ENCODE measurements at regions not wholly inside any gene's neighbourhood (a gene's known extent, or its start where the extent isn't known, plus 50 kb on each side); places are given as distances from the start of the nearest gene placed in this dataset.

- TF ChIP-seq, protein P1, sequence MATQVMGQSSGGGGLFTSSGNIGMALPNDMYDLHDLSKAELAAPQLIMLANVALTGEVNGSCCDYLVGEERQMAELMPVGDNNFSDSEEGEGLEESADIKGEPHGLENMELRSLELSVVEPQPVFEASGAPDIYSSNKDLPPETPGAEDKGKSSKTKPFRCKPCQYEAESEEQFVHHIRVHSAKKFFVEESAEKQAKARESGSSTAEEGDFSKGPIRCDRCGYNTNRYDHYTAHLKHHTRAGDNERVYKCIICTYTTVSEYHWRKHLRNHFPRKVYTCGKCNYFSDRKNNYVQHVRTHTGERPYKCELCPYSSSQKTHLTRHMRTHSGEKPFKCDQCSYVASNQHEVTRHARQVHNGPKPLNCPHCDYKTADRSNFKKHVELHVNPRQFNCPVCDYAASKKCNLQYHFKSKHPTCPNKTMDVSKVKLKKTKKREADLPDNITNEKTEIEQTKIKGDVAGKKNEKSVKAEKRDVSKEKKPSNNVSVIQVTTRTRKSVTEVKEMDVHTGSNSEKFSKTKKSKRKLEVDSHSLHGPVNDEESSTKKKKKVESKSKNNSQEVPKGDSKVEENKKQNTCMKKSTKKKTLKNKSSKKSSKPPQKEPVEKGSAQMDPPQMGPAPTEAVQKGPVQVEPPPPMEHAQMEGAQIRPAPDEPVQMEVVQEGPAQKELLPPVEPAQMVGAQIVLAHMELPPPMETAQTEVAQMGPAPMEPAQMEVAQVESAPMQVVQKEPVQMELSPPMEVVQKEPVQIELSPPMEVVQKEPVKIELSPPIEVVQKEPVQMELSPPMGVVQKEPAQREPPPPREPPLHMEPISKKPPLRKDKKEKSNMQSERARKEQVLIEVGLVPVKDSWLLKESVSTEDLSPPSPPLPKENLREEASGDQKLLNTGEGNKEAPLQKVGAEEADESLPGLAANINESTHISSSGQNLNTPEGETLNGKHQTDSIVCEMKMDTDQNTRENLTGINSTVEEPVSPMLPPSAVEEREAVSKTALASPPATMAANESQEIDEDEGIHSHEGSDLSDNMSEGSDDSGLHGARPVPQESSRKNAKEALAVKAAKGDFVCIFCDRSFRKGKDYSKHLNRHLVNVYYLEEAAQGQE (IDR thresholded peaks at IDR 0.05; ENCODE audit: insufficient replicate concordance, low read depth), result no peak
- TF ChIP-seq, protein P2, sequence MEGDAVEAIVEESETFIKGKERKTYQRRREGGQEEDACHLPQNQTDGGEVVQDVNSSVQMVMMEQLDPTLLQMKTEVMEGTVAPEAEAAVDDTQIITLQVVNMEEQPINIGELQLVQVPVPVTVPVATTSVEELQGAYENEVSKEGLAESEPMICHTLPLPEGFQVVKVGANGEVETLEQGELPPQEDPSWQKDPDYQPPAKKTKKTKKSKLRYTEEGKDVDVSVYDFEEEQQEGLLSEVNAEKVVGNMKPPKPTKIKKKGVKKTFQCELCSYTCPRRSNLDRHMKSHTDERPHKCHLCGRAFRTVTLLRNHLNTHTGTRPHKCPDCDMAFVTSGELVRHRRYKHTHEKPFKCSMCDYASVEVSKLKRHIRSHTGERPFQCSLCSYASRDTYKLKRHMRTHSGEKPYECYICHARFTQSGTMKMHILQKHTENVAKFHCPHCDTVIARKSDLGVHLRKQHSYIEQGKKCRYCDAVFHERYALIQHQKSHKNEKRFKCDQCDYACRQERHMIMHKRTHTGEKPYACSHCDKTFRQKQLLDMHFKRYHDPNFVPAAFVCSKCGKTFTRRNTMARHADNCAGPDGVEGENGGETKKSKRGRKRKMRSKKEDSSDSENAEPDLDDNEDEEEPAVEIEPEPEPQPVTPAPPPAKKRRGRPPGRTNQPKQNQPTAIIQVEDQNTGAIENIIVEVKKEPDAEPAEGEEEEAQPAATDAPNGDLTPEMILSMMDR (IDR thresholded peaks at IDR 0.05; ENCODE audit: insufficient read depth, low read length), result no peak
- TF ChIP-seq POLR2AphosphoS5 (IDR thresholded peaks at IDR 0.05; ENCODE audit: low read depth) (no peak), SPI1 (IDR thresholded peaks at IDR 0.05; ENCODE audit: borderline replicate concordance, low read depth) (no peak)
Measured at GRCh38 chr6:156396791-156397418, 380.3 kb upstream of the ARID1B start.
